T-cell (primary cell): ENCODE measurements at regions not wholly inside any gene's neighbourhood (a gene's known extent, or its start where the extent isn't known, plus 50 kb on each side); places are given as distances from the start of the nearest gene placed in this dataset.

Source experiments
- ATAC-seq, 4 experiments: fragments of 200-7000 bp in 3 of 4; fragments of 150-1000 bp in 1 of 4; cut with Tn5 transposase; replicated peaks in 1 of 4; 1 replicate in 3 of 4; 2 replicates in 1 of 4; pipeline ENCODE4 v1.10.0; 2021; ENCODE audit warnings: moderate library complexity in 3 of 4, mild to moderate bottlenecking in 2 of 4, moderate number of reproducible peaks in 1 of 4
- CTCF ChIA-PET, 2 donors: fragments of 300-600 bp; sonication (Branson Sonifier 250); formaldehyde crosslinking; loops; one replicate each; lab custom pipeline; 2022; ENCODE audit warnings: antibody characterized with exemption in 2 of 2; lab: Charles Lee
- POLR2A ChIA-PET, 2 donors: fragments of 300-600 bp; sonication (Branson Sonifier 250); formaldehyde crosslinking; loops; one replicate each; lab custom pipeline; 2022; ENCODE audit warnings: antibody characterized with exemption in 2 of 2; lab: Charles Lee
- DNase-seq, 35 experiments: peaks; one replicate each; pipeline versions ENCODE4 v3.0.0 to v3.0.0-alpha.2; 2013 to 2023
- H3K27ac ChIP-seq: one replicate; pipeline ENCODE4 v1.5.1; 2013; ENCODE audit warnings: low read length
- H3K27me3 ChIP-seq, 2 experiments: replicated peaks in 1 of 2; 1 replicate in 1 of 2; 2 replicates in 1 of 2; pipeline versions ENCODE4 v1.6.1 to v1.7.0; 2013; ENCODE audit warnings: low read length in 1 of 2, mixed read lengths in 1 of 2; ENCODE audit not compliant: control insufficient read depth in 2 of 2, insufficient read depth in 2 of 2; ENCODE audit errors: extremely low read depth in 1 of 2
- H3K36me3 ChIP-seq, 2 donors: 1 replicate in 1 of 2; 2 replicates in 1 of 2; pipeline versions ENCODE4 v1.6.1 to v1.7.0; 2013; ENCODE audit warnings: low read length in 1 of 2; ENCODE audit not compliant: control insufficient read depth in 2 of 2, insufficient read depth in 1 of 2; ENCODE audit errors: extremely low read depth in 1 of 2
- H3K4me1 ChIP-seq, 2 experiments: 1 replicate in 1 of 2; 2 replicates in 1 of 2; pipeline versions ENCODE4 v1.6.1 to v1.7.0; 2013; ENCODE audit warnings: low read length in 2 of 2, mixed read lengths in 1 of 2; ENCODE audit not compliant: insufficient read depth in 2 of 2, control insufficient read depth in 1 of 2; ENCODE audit errors: extremely low read depth in 1 of 2
- H3K4me3 ChIP-seq, 2 donors: 1 replicate in 1 of 2; 2 replicates in 1 of 2; pipeline versions ENCODE4 v1.5.1 to v1.7.0; 2013; ENCODE audit warnings: mild to moderate bottlenecking in 2 of 2, low read length in 1 of 2, moderate library complexity in 1 of 2; ENCODE audit not compliant: control insufficient read depth in 1 of 2; ENCODE audit errors: extremely low read depth in 1 of 2
- H3K9me3 ChIP-seq: 2 replicates; pipeline ENCODE4 v1.7.0; 2013
- H3K27ac Mint-ChIP-seq, 2 donors: one replicate each; pipeline ENCODE4 v1.8.0; 2020 to 2021; ENCODE audit warnings: mild to moderate bottlenecking in 2 of 2, mixed read lengths in 2 of 2
- H3K27me3 Mint-ChIP-seq, 2 donors: one replicate each; pipeline ENCODE4 v1.8.0; 2021 to 2022; ENCODE audit warnings: mixed read lengths in 2 of 2
- H3K36me3 Mint-ChIP-seq: one replicate; pipeline ENCODE4 v1.8.0; 2021; ENCODE audit warnings: mixed read lengths
- H3K4me1 Mint-ChIP-seq, 3 donors: one replicate each; pipeline ENCODE4 v1.8.0; 2020 to 2022; ENCODE audit warnings: mixed read lengths in 3 of 3, mild to moderate bottlenecking in 1 of 3
- H3K4me3 Mint-ChIP-seq, 3 donors: one replicate each; pipeline ENCODE4 v1.8.0; 2020 to 2022; ENCODE audit warnings: mild to moderate bottlenecking in 3 of 3, mixed read lengths in 3 of 3, moderate library complexity in 3 of 3
- H3K9me3 Mint-ChIP-seq, 3 donors: one replicate each; pipeline ENCODE4 v1.8.0; 2020 to 2022; ENCODE audit warnings: mixed read lengths in 3 of 3
- WGBS: methylation state at CpG from one replicate; pipeline ENCODE4 v1.1.5; 2013; ENCODE audit warnings: missing lambda C conversion rate; ENCODE audit not compliant: insufficient coverage; 5-methylcytosine and 5-hydroxymethylcytosine counted together

DNA sequence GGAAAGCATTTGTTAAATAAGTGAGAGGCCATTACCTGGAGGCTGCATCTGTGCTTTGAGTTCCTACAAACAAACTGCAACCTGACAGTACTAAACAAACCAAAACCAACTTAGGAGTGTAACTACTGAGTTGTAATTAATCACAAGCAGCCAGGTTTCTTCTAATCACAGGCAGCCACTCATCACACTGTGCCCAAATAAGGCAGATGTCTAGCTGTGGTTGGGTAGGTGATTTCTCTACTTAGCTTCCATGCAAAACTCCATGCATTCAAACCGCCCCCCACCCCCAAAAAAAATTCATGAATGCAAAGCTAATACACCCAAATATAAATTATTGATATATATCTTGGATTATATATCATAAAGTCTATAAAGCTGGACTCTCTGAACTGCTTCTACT lies 461.1 kb downstream of the ARL4A start:
- no peaks in the 10 kb centered on the region for H3K9me3 ChIP-seq
- ATAC-seq (no peak), DNase-seq (no peak)
- no peak overlapping the region for H3K27ac ChIP-seq
- Mint-ChIP-seq H3K4me3 (no peak overlapping the region), H3K27ac (no peak overlapping the region), H3K27me3 (peaks cover 0 to 5% of the 10 kb centered on the region in 2 donors), H3K9me3 (no peaks in the 10 kb centered on the region), H3K36me3 (no peaks in the 10 kb centered on the region), H3K4me1 (peaks cover 0 to 4% (median 4%) of the 10 kb centered on the region in 3 donors)
- H3K4me3 ChIP-seq = no peak overlapping the region
- no peaks in the 10 kb centered on the region for H3K36me3 ChIP-seq
- no peaks in the 10 kb centered on the region for H3K27me3 ChIP-seq
- no CpG with 5 or more reads among the region's 1 CpG for WGBS
- ChIA-PET POLR2A (no interaction called here), CTCF (no interaction called here)
- H3K4me1 ChIP-seq = no peaks in the 10 kb centered on the region

DNA sequence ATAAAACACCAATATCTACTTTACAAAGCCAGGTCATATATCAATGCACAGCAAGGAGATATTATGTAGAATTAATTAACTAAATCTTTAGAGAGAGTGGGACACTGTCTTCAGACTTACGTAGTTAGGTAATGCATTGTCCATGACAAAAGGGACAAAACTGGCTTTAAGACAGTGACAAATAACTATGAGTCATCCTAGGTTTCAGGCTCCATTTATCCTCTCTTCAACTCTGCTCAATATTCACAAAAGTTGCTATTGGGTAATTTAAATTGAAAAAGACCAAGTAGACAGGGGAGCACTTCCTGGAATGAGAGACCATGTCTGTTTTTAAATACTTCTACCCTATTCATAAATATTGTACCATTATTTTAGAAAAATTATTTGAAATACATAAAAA lies 464.5 kb downstream of the ARL4A start:
- H3K4me3 ChIP-seq = no peak overlapping the region
- H3K9me3 ChIP-seq = no peaks in the 10 kb centered on the region
- no peaks in the 10 kb centered on the region for H3K36me3 ChIP-seq
- H3K9me3 Mint-ChIP-seq = no peaks in the 10 kb centered on the region
- no peak overlapping the region for H3K27ac ChIP-seq
- ChIA-PET POLR2A (interaction anchor here in 1 of 2 donors (1.2 kb wide), 1 partner anchor 48 kb away, joined by 4 read pairs; no protein-coding TSS in a partner anchor), CTCF (no interaction called here)
- H3K4me1 ChIP-seq = no peaks in the 10 kb centered on the region
- H3K36me3 Mint-ChIP-seq = no peaks in the 10 kb centered on the region
- H3K4me1 Mint-ChIP-seq = peaks cover 0 to 5% (median 5%) of the 10 kb centered on the region in 3 donors
- ATAC-seq (no peak), DNase-seq (no peak)
- H3K27me3 Mint-ChIP-seq = peaks cover 0 to 4% of the 10 kb centered on the region in 2 donors
- no peak overlapping the region for H3K27ac Mint-ChIP-seq
- H3K27me3 ChIP-seq = no peaks in the 10 kb centered on the region
- WGBS = no CpG with 5 or more reads among the region's 1 CpG
- no peak overlapping the region for H3K4me3 Mint-ChIP-seq

DNA sequence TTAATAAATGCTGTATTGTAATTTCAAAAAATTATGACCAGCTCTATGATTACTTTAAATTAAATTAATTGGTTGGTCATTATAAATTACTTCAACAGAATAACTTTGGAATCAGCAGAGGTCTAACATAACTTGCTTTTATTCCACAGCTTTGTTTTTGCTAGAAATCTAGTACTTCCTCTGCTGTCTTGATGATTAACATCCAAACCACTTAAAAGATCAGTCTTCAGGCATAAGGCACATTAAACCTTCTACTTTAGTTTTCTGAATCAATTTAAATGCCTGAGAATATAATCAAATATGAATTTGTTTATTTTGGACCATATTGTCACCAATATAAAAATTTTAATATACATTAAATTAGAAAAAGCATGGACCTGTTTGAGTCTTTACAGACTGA lies 465.3 kb downstream of the ARL4A start:
- peaks cover 0 to 4% of the 10 kb centered on the region in 2 donors for H3K27me3 Mint-ChIP-seq
- H3K9me3 Mint-ChIP-seq = no peaks in the 10 kb centered on the region
- ATAC-seq (no peak), DNase-seq (no peak)
- POLR2A ChIA-PET = interaction anchor here in 1 of 2 donors (0.6 to 1.2 kb wide), 2 partner anchors 48 to 1530 kb away, joined by 3 to 4 read pairs; no protein-coding TSS in a partner anchor
- no peak overlapping the region for H3K27ac Mint-ChIP-seq
- H3K27ac ChIP-seq = no peak overlapping the region
- H3K4me1 ChIP-seq = no peaks in the 10 kb centered on the region
- peaks cover 0 to 5% (median 5%) of the 10 kb centered on the region in 3 donors for H3K4me1 Mint-ChIP-seq
- no peaks in the 10 kb centered on the region for H3K36me3 ChIP-seq
- H3K4me3 ChIP-seq = no peak overlapping the region
- CTCF ChIA-PET = no interaction called here
- no peaks in the 10 kb centered on the region for H3K36me3 Mint-ChIP-seq
- no peaks in the 10 kb centered on the region for H3K9me3 ChIP-seq
- no peak overlapping the region for H3K4me3 Mint-ChIP-seq
- no peaks in the 10 kb centered on the region for H3K27me3 ChIP-seq

DNA sequence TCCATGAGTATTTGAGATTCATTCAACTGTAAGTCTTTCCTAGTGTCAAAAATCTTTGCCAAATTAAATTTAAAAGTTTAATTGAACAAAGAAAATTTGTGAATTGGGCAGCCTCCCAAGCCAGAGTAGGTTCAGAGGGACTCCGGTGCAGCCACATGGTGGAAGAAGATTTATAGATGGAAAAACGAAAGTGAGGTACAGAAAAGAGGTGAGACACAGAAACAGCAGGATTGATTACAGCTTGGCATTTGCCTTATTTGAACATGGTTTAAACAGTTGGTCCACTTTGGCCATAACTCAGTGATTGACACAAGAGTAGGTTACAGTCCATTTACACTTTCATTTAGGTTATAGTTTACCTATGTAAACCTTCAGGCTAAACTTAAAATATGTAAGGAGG lies 465.8 kb downstream of the ARL4A start:
- peaks cover 0 to 4% of the 10 kb centered on the region in 2 donors for H3K27me3 Mint-ChIP-seq
- 22% methylated on average over 2 of the region's 2 CpGs for WGBS
- DNase-seq (no peak), ATAC-seq (no peak)
- Histone ChIP-seq H3K4me3 (no peak overlapping the region), H3K27me3 (no peaks in the 10 kb centered on the region), H3K27ac (no peak overlapping the region), H3K36me3 (no peaks in the 10 kb centered on the region), H3K9me3 (no peaks in the 10 kb centered on the region), H3K4me1 (no peaks in the 10 kb centered on the region)
- ChIA-PET CTCF (no interaction called here), POLR2A (no interaction called here)
- peaks cover 0 to 5% (median 5%) of the 10 kb centered on the region in 3 donors for H3K4me1 Mint-ChIP-seq
- H3K9me3 Mint-ChIP-seq = no peaks in the 10 kb centered on the region
- H3K27ac Mint-ChIP-seq = no peak overlapping the region
- H3K4me3 Mint-ChIP-seq = no peak overlapping the region
- no peaks in the 10 kb centered on the region for H3K36me3 Mint-ChIP-seq

DNA sequence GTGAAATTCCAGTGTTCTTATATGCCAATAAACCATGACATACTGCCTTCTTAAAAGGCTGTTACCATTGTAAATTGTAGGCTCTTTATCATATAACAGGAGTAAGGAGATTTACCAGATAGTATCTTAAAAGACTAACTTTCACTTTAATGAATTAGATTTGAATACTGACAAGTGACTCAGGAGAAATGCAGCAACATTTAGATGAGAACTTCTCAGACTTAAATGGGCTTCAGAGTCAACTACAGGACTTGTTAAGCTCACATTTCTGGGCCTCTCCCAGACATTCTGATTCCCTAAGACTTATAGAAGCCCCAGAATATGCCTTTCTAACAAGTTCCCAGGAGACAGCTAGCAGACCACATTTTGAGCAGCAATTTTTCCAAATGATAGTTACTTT lies 466.3 kb downstream of the ARL4A start:
- Mint-ChIP-seq H3K27ac (no peak overlapping the region), H3K4me3 (no peak overlapping the region), H3K9me3 (no peaks in the 10 kb centered on the region), H3K27me3 (peaks cover 0 to 4% of the 10 kb centered on the region in 2 donors), H3K4me1 (peaks cover 0 to 5% (median 5%) of the 10 kb centered on the region in 3 donors), H3K36me3 (no peaks in the 10 kb centered on the region)
- no peaks in the 10 kb centered on the region for H3K9me3 ChIP-seq
- ChIA-PET CTCF (no interaction called here), POLR2A (no interaction called here)
- DNase-seq (no peak), ATAC-seq (no peak)
- H3K4me3 ChIP-seq = no peak overlapping the region
- H3K27me3 ChIP-seq = no peaks in the 10 kb centered on the region
- no peaks in the 10 kb centered on the region for H3K36me3 ChIP-seq
- no peak overlapping the region for H3K27ac ChIP-seq
- H3K4me1 ChIP-seq = no peaks in the 10 kb centered on the region

DNA sequence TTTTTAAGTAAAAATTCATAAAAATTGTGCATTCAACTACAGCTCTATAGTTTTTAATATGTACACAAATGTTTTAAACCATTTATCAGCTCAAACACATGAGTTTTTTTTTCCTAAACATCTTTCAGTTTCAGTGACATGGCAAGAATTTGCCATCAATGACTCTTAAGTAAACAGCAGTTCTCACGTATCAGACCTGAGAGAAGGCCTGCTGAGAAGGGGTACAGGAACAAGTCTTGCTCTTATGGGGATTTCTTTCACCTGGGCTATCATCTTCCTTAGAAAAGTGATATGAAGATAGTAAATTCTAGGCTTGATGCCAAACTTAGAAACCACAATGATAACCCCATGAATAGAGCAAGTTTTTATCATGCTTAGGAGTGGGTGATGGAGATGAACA lies 467.8 kb downstream of the ARL4A start:
- H3K36me3 ChIP-seq = no peaks in the 10 kb centered on the region
- ATAC-seq (no peak), DNase-seq (no peak)
- H3K9me3 ChIP-seq = no peaks in the 10 kb centered on the region
- Mint-ChIP-seq H3K27ac (no peak overlapping the region), H3K27me3 (peaks cover 2 to 4% of the 10 kb centered on the region in 2 donors), H3K4me3 (no peak overlapping the region), H3K4me1 (peaks cover 0 to 5% (median 5%) of the 10 kb centered on the region in 3 donors), H3K9me3 (no peaks in the 10 kb centered on the region), H3K36me3 (no peaks in the 10 kb centered on the region)
- WGBS = no CpG with 5 or more reads among the region's 1 CpG
- H3K4me1 ChIP-seq = no peaks in the 10 kb centered on the region
- no peak overlapping the region for H3K4me3 ChIP-seq
- CTCF ChIA-PET = no interaction called here
- POLR2A ChIA-PET = no interaction called here
- no peak overlapping the region for H3K27ac ChIP-seq
- H3K27me3 ChIP-seq = no peaks in the 10 kb centered on the region

DNA sequence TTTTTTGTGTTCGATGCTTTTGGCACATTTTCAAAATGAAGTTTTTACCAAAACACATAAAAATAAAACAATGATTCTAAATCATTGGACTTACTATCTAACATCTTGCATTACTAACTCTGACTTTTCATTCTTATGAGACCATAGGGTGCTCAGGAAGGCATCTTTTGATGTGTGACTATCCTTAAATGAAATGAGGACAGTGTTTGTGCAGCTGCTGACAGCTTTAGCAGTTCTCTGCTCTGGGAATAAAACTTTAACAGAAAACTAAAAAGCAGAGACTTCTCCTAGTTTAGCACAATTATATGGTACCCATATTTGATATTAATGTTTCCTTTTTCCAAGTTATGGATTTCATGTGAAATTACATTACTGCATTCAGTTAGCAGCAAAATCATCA lies 471.6 kb downstream of the ARL4A start:
- Histone ChIP-seq H3K36me3 (no peaks in the 10 kb centered on the region), H3K4me1 (no peaks in the 10 kb centered on the region), H3K9me3 (no peaks in the 10 kb centered on the region), H3K27ac (no peak overlapping the region), H3K4me3 (no peak overlapping the region), H3K27me3 (no peaks in the 10 kb centered on the region)
- ATAC-seq = no peak
- H3K4me1 Mint-ChIP-seq = no peaks in the 10 kb centered on the region
- H3K4me3 Mint-ChIP-seq = no peak overlapping the region
- no peaks in the 10 kb centered on the region for H3K9me3 Mint-ChIP-seq
- no peak for DNase-seq
- peaks cover 2 to 4% of the 10 kb centered on the region in 2 donors for H3K27me3 Mint-ChIP-seq
- ChIA-PET POLR2A (no interaction called here), CTCF (no interaction called here)
- no peak overlapping the region for H3K27ac Mint-ChIP-seq
- no CpG with 5 or more reads among the region's 1 CpG for WGBS
- no peaks in the 10 kb centered on the region for H3K36me3 Mint-ChIP-seq
